Endodermal cell (in vitro differentiated cells): ENCODE measurements at regions not wholly inside any gene's neighbourhood (a gene's known extent, or its start where the extent isn't known, plus 50 kb on each side); places are given as distances from the start of the nearest gene placed in this dataset.

Experiments
- DNase-seq: peaks from one replicate; pipeline ENCODE4 v3.0.0-alpha.2; 2017
- H3K27ac ChIP-seq: 2 replicates; pipeline ENCODE4 v1.5.1; 2013; ENCODE audit warnings: mild to moderate bottlenecking, low read depth, low read length, moderate library complexity
- H3K27me3 ChIP-seq: 2 replicates; pipeline ENCODE4 v1.6.1; 2013; ENCODE audit warnings: mild to moderate bottlenecking, low read length, moderate library complexity; ENCODE audit not compliant: insufficient read depth, control insufficient read depth, poor library complexity, severe bottlenecking
- H3K36me3 ChIP-seq: 2 replicates; pipeline ENCODE4 v1.7.0; 2013; ENCODE audit warnings: mild to moderate bottlenecking, low read length, moderate library complexity; ENCODE audit not compliant: control insufficient read depth, insufficient read depth
- H3K4me1 ChIP-seq: one replicate; pipeline ENCODE4 v1.7.0; 2013; ENCODE audit warnings: low read length; ENCODE audit not compliant: control insufficient read depth, insufficient read depth
- H3K4me3 ChIP-seq: 2 replicates; pipeline ENCODE4 v1.5.1; 2013; ENCODE audit warnings: mild to moderate bottlenecking, low read length, moderate library complexity
- H3K9ac ChIP-seq: 2 replicates; pipeline ENCODE4 v1.6.1; 2013; ENCODE audit warnings: mild to moderate bottlenecking, low read length, moderate library complexity; ENCODE audit not compliant: poor library complexity, severe bottlenecking; ENCODE audit errors: extremely low read depth
- H3K9me3 ChIP-seq: 2 replicates; pipeline ENCODE4 v1.6.1; 2013; ENCODE audit warnings: mild to moderate bottlenecking, low read length, moderate library complexity; ENCODE audit not compliant: control insufficient read depth
- H3K27ac Mint-ChIP-seq: 2 replicates; pipeline ENCODE4 v1.8.0; 2020; ENCODE audit warnings: mixed read lengths
- H3K27me3 Mint-ChIP-seq: 2 replicates; pipeline ENCODE4 v1.8.0; 2021; ENCODE audit warnings: mild to moderate bottlenecking, mixed read lengths; ENCODE audit not compliant: insufficient read depth
- H3K36me3 Mint-ChIP-seq: 2 replicates; pipeline ENCODE4 v1.8.0; 2020; ENCODE audit warnings: low read depth, mixed read lengths
- H3K4me1 Mint-ChIP-seq: 2 replicates; pipeline ENCODE4 v1.8.0; 2020; ENCODE audit warnings: mixed read lengths
- H3K4me3 Mint-ChIP-seq: 2 replicates; pipeline ENCODE4 v1.8.0; 2020; ENCODE audit warnings: mild to moderate bottlenecking, moderate library complexity, mixed read lengths
- H3K9me3 Mint-ChIP-seq: 2 replicates; pipeline ENCODE4 v1.8.0; 2020; ENCODE audit warnings: mild to moderate bottlenecking, mixed read lengths
- CTCF ChIP-seq: fragments of 200-600 bp; sonication (generic); conservative IDR thresholded peaks from 2 replicates; pipeline ENCODE4 v1.5.0; 2021; ENCODE audit warnings: antibody characterized with exemption, mild to moderate bottlenecking
- WGBS, 2 experiments: methylation state at CpG; one replicate each; pipeline versions ENCODE4 v1.1.5 to v1.1.7; 2013; ENCODE audit warnings: missing lambda C conversion rate in 2 of 2, mixed read lengths in 1 of 2; ENCODE audit not compliant: insufficient coverage in 1 of 2, insufficient read length in 1 of 2; 5-methylcytosine and 5-hydroxymethylcytosine counted together

- DNase-seq = no peak
- no peak for TF ChIP-seq CTCF
- H3K4me3 ChIP-seq = no peak overlapping the region
- no peaks in the 10 kb centered on the region for H3K4me1 ChIP-seq
- no peaks in the 10 kb centered on the region for H3K27me3 ChIP-seq
- Mint-ChIP-seq H3K27me3 (no peaks in the 10 kb centered on the region), H3K4me3 (no peak overlapping the region), H3K9me3 (peaks cover 9% of the 10 kb centered on the region), H3K4me1 (no peaks in the 10 kb centered on the region), H3K27ac (no peak overlapping the region), H3K36me3 (no peaks in the 10 kb centered on the region)
- peaks cover 6% of the 10 kb centered on the region for H3K9me3 ChIP-seq
- no peaks in the 10 kb centered on the region for H3K36me3 ChIP-seq
- H3K27ac ChIP-seq = no peak overlapping the region
- H3K9ac ChIP-seq = no peak overlapping the region
- no CpG with 5 or more reads among the region's 2 CpGs for WGBS, 2 experiments
These were observed 95.7 kb upstream of the IL15 start for GRCh38 chr4:141540643-141541042.

DNA sequence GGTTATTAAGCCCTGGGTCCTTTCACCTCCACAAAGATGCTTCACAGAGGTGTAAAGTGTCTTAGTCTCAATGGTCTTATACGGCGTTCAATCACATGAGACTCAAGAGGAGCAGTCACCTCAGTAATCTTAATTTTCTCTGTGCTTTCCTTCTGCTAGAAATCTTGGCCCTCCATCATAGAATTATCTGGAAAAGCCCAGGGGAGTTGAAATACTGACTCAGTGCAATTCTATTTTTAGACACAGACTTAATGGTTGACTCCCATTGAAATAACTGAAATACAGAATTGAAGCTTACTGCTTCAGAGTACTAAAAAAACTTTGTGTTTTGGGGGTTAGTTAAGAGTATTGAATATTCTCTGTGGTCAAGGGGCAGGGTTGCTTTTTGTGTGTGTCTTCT lies 94.5 kb upstream of the IL15 start:
- Histone ChIP-seq H3K27ac (no peak overlapping the region), H3K4me3 (no peak overlapping the region), H3K36me3 (no peaks in the 10 kb centered on the region), H3K27me3 (no peaks in the 10 kb centered on the region), H3K4me1 (no peaks in the 10 kb centered on the region), H3K9ac (no peak overlapping the region), H3K9me3 (peaks cover 6% of the 10 kb centered on the region)
- no peak overlapping the region for H3K27ac Mint-ChIP-seq
- no peaks in the 10 kb centered on the region for H3K27me3 Mint-ChIP-seq
- H3K9me3 Mint-ChIP-seq = peaks cover 9% of the 10 kb centered on the region
- WGBS, 2 experiments = 93% methylated on average over 2 of the region's 2 CpGs; no CpG with 5 or more reads in 1 of the 2 experiments
- no peak for TF ChIP-seq CTCF
- H3K4me1 Mint-ChIP-seq = no peaks in the 10 kb centered on the region
- H3K36me3 Mint-ChIP-seq = no peaks in the 10 kb centered on the region
- DNase-seq = no peak
- H3K4me3 Mint-ChIP-seq = no peak overlapping the region

DNA sequence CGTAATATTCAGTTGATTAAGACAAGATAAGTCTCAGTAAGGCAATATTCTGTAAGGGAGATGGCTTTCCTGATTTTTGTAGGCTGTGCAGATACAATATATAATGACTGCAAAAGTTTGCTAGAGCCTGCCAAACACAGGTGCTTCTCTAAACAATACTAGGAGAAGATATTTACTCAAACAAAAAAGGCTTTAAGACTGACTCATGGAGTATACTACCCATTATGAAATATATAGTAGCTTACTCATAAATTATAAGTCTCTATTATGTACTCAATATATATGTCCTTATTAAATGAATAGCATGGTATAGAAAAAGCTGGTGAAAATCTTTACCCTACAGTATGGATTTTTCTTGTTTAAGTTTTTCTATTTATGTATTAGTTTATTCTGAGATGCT lies 93.2 kb upstream of the IL15 start:
- Histone ChIP-seq H3K27me3 (no peaks in the 10 kb centered on the region), H3K27ac (no peak overlapping the region), H3K9ac (no peak overlapping the region), H3K4me1 (no peaks in the 10 kb centered on the region), H3K9me3 (peaks cover 3% of the 10 kb centered on the region), H3K4me3 (no peak overlapping the region), H3K36me3 (no peaks in the 10 kb centered on the region)
- no peaks in the 10 kb centered on the region for H3K27me3 Mint-ChIP-seq
- TF ChIP-seq CTCF = no peak
- H3K27ac Mint-ChIP-seq = no peak overlapping the region
- H3K4me3 Mint-ChIP-seq = no peak overlapping the region
- H3K4me1 Mint-ChIP-seq = no peaks in the 10 kb centered on the region
- H3K9me3 Mint-ChIP-seq = peaks cover 6% of the 10 kb centered on the region
- 95 to 100% methylated on average over 1 of the region's 1 CpG for WGBS, 2 experiments
- no peaks in the 10 kb centered on the region for H3K36me3 Mint-ChIP-seq
- no peak for DNase-seq
